Mesodermal cell (in vitro differentiated cells): ENCODE measurements at regions not wholly inside any gene's neighbourhood (a gene's known extent, or its start where the extent isn't known, plus 50 kb on each side); places are given as distances from the start of the nearest gene placed in this dataset.

ENCODE experiments used
- H3K27ac ChIP-seq: 2 replicates; pipeline ENCODE4 v1.7.0; 2013; ENCODE audit warnings: mild to moderate bottlenecking, low read depth, low read length, moderate library complexity; ENCODE audit not compliant: severe bottlenecking
- H3K36me3 ChIP-seq: 2 replicates; pipeline ENCODE4 v1.7.1; 2013; ENCODE audit warnings: mild to moderate bottlenecking, low read length, moderate library complexity; ENCODE audit not compliant: control insufficient read depth, insufficient read depth
- H3K4me1 ChIP-seq: one replicate; pipeline ENCODE4 v1.7.1; 2013; ENCODE audit warnings: mild to moderate bottlenecking, low read length; ENCODE audit not compliant: insufficient read depth, control insufficient read depth, poor library complexity, severe bottlenecking
- H3K4me3 ChIP-seq: 2 replicates; pipeline ENCODE4 v1.7.0; 2013; ENCODE audit warnings: low read length, control low read depth, mild to moderate bottlenecking; ENCODE audit not compliant: insufficient read depth, poor library complexity, severe bottlenecking; ENCODE audit errors: extremely low read depth
- H3K9me3 ChIP-seq: 2 replicates; pipeline ENCODE4 v1.7.1; 2013; ENCODE audit warnings: mild to moderate bottlenecking, low read length, moderate library complexity; ENCODE audit not compliant: control insufficient read depth
- WGBS, 2 experiments: methylation state at CpG; one replicate each; pipeline ENCODE4 v1.1.5; 2013; ENCODE audit warnings: missing lambda C conversion rate in 2 of 2; ENCODE audit not compliant: insufficient coverage in 2 of 2; 5-methylcytosine and 5-hydroxymethylcytosine counted together

GRCh38 chr6:126147291-126147815, 161.0 kb downstream of the TRMT11 start:
- Histone ChIP-seq H3K9me3 (no peaks in the 10 kb centered on the region), H3K4me1 (no peaks in the 10 kb centered on the region), H3K27ac (no peak overlapping the region), H3K36me3 (no peaks in the 10 kb centered on the region), H3K4me3 (no peak overlapping the region)
- WGBS, 2 experiments, result 91% methylated on average over 2 of the region's 4 CpGs; no CpG with 5 or more reads in 1 of the 2 experiments

- Histone ChIP-seq H3K4me3 (no peak overlapping the region), H3K4me1 (peaks cover 2% of the 10 kb centered on the region), H3K27ac (no peak overlapping the region), H3K36me3 (no peaks in the 10 kb centered on the region), H3K9me3 (no peaks in the 10 kb centered on the region)
- 83% methylated on average over 1 of the region's 1 CpG; no CpG with 5 or more reads in 1 of the 2 experiments for WGBS, 2 experiments
Observed at GRCh38 chr6:126148853-126149252, 162.5 kb downstream of the TRMT11 start.

GRCh38 chr6:126152372-126152745, 166.0 kb downstream of the TRMT11 start:
- no peaks in the 10 kb centered on the region for H3K9me3 ChIP-seq
- H3K4me3 ChIP-seq, result no peak overlapping the region
- H3K36me3 ChIP-seq, result no peaks in the 10 kb centered on the region
- H3K27ac ChIP-seq, result no peak overlapping the region
- H3K4me1 ChIP-seq, result peaks cover 2% of the 10 kb centered on the region

GRCh38 chr6:126153661-126154060, 167.3 kb downstream of the TRMT11 start:
- Histone ChIP-seq H3K4me1 (peaks cover 2% of the 10 kb centered on the region), H3K36me3 (no peaks in the 10 kb centered on the region), H3K9me3 (no peaks in the 10 kb centered on the region), H3K4me3 (no peak overlapping the region), H3K27ac (no peak overlapping the region)
- 84 to 89% methylated on average over 3 of the region's 3 CpGs for WGBS, 2 experiments

GRCh38 chr6:126156973-126157372, 170.6 kb downstream of the TRMT11 start:
- WGBS, 2 experiments, result no CpG with 5 or more reads among the region's 1 CpG
- no peaks in the 10 kb centered on the region for H3K9me3 ChIP-seq
- peaks cover 2% of the 10 kb centered on the region for H3K4me1 ChIP-seq
- no peak overlapping the region for H3K27ac ChIP-seq
- no peak overlapping the region for H3K4me3 ChIP-seq
- no peaks in the 10 kb centered on the region for H3K36me3 ChIP-seq

- Histone ChIP-seq H3K4me3 (no peak overlapping the region), H3K4me1 (no peaks in the 10 kb centered on the region), H3K36me3 (no peaks in the 10 kb centered on the region), H3K27ac (no peak overlapping the region), H3K9me3 (no peaks in the 10 kb centered on the region)
- no CpG with 5 or more reads among the region's 2 CpGs for WGBS, 2 experiments
Observed at GRCh38 chr6:126167726-126168125, 172.2 kb upstream of the CENPW start.

- no peaks in the 10 kb centered on the region for H3K4me1 ChIP-seq
- no peak overlapping the region for H3K27ac ChIP-seq
- no peaks in the 10 kb centered on the region for H3K36me3 ChIP-seq
- WGBS, 2 experiments, result 67% methylated on average over 4 of the region's 5 CpGs; no CpG with 5 or more reads in 1 of the 2 experiments
- H3K9me3 ChIP-seq, result no peaks in the 10 kb centered on the region
- H3K4me3 ChIP-seq, result no peak overlapping the region
Observed at GRCh38 chr6:126170433-126170832, 169.5 kb upstream of the CENPW start.

- H3K36me3 ChIP-seq, result no peaks in the 10 kb centered on the region
- H3K4me3 ChIP-seq, result no peak overlapping the region
- H3K4me1 ChIP-seq, result no peaks in the 10 kb centered on the region
- no peaks in the 10 kb centered on the region for H3K9me3 ChIP-seq
- no peak overlapping the region for H3K27ac ChIP-seq
- 42 to 88% methylated on average over 1 to 3 of the region's 5 CpGs for WGBS, 2 experiments
Observed at GRCh38 chr6:126170978-126171382, 168.9 kb upstream of the CENPW start.

- Histone ChIP-seq H3K4me3 (no peak overlapping the region), H3K36me3 (no peaks in the 10 kb centered on the region), H3K27ac (no peak overlapping the region), H3K4me1 (no peaks in the 10 kb centered on the region), H3K9me3 (no peaks in the 10 kb centered on the region)
- 83 to 86% methylated on average over 1 of the region's 2 CpGs for WGBS, 2 experiments
Observed at GRCh38 chr6:126172131-126172530, 167.8 kb upstream of the CENPW start.

- no peak overlapping the region for H3K27ac ChIP-seq
- H3K36me3 ChIP-seq, result no peaks in the 10 kb centered on the region
- WGBS, 2 experiments, result 80 to 95% methylated on average over 2 to 3 of the region's 4 CpGs
- H3K4me3 ChIP-seq, result no peak overlapping the region
- no peaks in the 10 kb centered on the region for H3K4me1 ChIP-seq
- no peaks in the 10 kb centered on the region for H3K9me3 ChIP-seq
Observed at GRCh38 chr6:126173265-126173664, 166.7 kb upstream of the CENPW start.

GRCh38 chr6:126174697-126175096, 165.2 kb upstream of the CENPW start:
- Histone ChIP-seq H3K4me3 (no peak overlapping the region), H3K9me3 (no peaks in the 10 kb centered on the region), H3K36me3 (no peaks in the 10 kb centered on the region), H3K4me1 (no peaks in the 10 kb centered on the region), H3K27ac (no peak overlapping the region)
- WGBS, 2 experiments, result 86% methylated on average over 1 of the region's 1 CpG; no CpG with 5 or more reads in 1 of the 2 experiments
